SK-N-SH (cell line): ENCODE measurements at regions not wholly inside any gene's neighbourhood (a gene's known extent, or its start where the extent isn't known, plus 50 kb on each side); places are given as distances from the start of the nearest gene placed in this dataset.

Experiments used
- CTCF ChIA-PET: fragments of 300-600, 350-600 bp; formaldehyde crosslinking; extraction: SDS; loops from one replicate; lab custom pipeline; 2021; lab: Yijun Ruan, JAX
- POLR2A ChIA-PET: fragments of 350-600 bp; sonication (Branson Sonifier 250); formaldehyde crosslinking; extraction: SDS; loops from one replicate; lab custom pipeline; 2020; ENCODE audit warnings: antibody characterized with exemption, inconsistent platforms; lab: Yijun Ruan, JAX
- DNase-seq: peaks from one replicate; pipeline ENCODE4 v3.0.0; 2012
- H2AFZ ChIP-seq: fragments of 200-600 bp; sonication (generic); 2 replicates; pipeline ENCODE4 v1.8.1; 2016; ENCODE audit warnings: antibody characterized with exemption, mild to moderate bottlenecking, low read depth
- H3F3A ChIP-seq: fragments of 200-600 bp; sonication (generic); replicated peaks from 2 replicates; pipeline ENCODE3; 2016; ENCODE audit warnings: antibody characterized with exemption, mild to moderate bottlenecking; ENCODE audit not compliant: insufficient read depth
- H3K27ac ChIP-seq, 2 experiments: fragments of 200-500 bp in 1 of 2; fragments of 200-600 bp in 1 of 2; sonication (Bioruptor generic) in 1 of 2; sonication (generic), shearing (Covaris generic) in 1 of 2; 2 replicates each; pipeline versions ENCODE4 v1.5.1 to v1.6.1; 2014 to 2016; ENCODE audit warnings: low read depth in 2 of 2, inconsistent platforms in 1 of 2, low read length in 1 of 2, mild to moderate bottlenecking in 1 of 2, mixed read lengths in 1 of 2
- H3K27me3 ChIP-seq: fragments of 200-600 bp; sonication (generic), shearing (Covaris generic); 2 replicates; pipeline ENCODE4 v1.6.1; 2016; ENCODE audit warnings: mixed run types; ENCODE audit not compliant: insufficient read depth
- H3K36me3 ChIP-seq, 2 experiments: fragments of 200-500 bp in 1 of 2; fragments of 200-600 bp in 1 of 2; sonication (Bioruptor generic) in 1 of 2; sonication (generic) in 1 of 2; replicated peaks in 1 of 2; 2 replicates each; pipeline versions ENCODE3 to v1.5.1; 2014 to 2016; ENCODE audit warnings: low read length in 1 of 2, mild to moderate bottlenecking in 1 of 2; ENCODE audit not compliant: insufficient read depth in 2 of 2, control insufficient read depth in 1 of 2
- H3K4me1 ChIP-seq, 2 experiments: fragments of 200-500 bp in 1 of 2; fragments of 200-600 bp in 1 of 2; sonication (Bioruptor generic) in 1 of 2; sonication (generic), shearing (Covaris generic) in 1 of 2; 2 replicates each; pipeline versions ENCODE4 v1.5.1 to v1.6.1; 2014 to 2016; ENCODE audit warnings: low read depth in 1 of 2, low read length in 1 of 2, mixed run types in 1 of 2; ENCODE audit not compliant: insufficient read depth in 2 of 2, control insufficient read depth in 1 of 2
- H3K4me2 ChIP-seq: fragments of 200-600 bp; sonication (generic), shearing (Covaris generic); 2 replicates; pipeline ENCODE4 v1.6.1; 2017; ENCODE audit warnings: mixed run types
- H3K4me3 ChIP-seq, 2 experiments: fragments of 200-500 bp in 1 of 2; fragments of 200-600 bp in 1 of 2; sonication (Bioruptor generic) in 1 of 2; sonication (generic), shearing (Covaris generic) in 1 of 2; 2 replicates each; pipeline versions ENCODE4 v1.5.1 to v1.8.1; 2014 to 2016; ENCODE audit warnings: low read depth in 2 of 2, inconsistent platforms in 1 of 2, low read length in 1 of 2, mild to moderate bottlenecking in 1 of 2, mixed read lengths in 1 of 2, moderate library complexity in 1 of 2
- H3K79me2 ChIP-seq: fragments of 200-600 bp; sonication (generic); 2 replicates; pipeline ENCODE4 v1.8.1; 2017; ENCODE audit warnings: mild to moderate bottlenecking; ENCODE audit not compliant: insufficient read depth
- H3K9ac ChIP-seq: fragments of 200-600 bp; sonication (generic); 2 replicates; pipeline ENCODE4 v1.6.1; 2017; ENCODE audit warnings: mixed run types
- H3K9me2 ChIP-seq: fragments of 200-600 bp; sonication (generic); 2 replicates; pipeline ENCODE4 v1.6.1; 2017; ENCODE audit warnings: mixed run types
- H3K9me3 ChIP-seq: fragments of 200-600 bp; sonication (generic); 2 replicates; pipeline ENCODE4 v1.6.1; 2017; ENCODE audit warnings: mixed run types, mild to moderate bottlenecking, moderate library complexity
- H4K20me1 ChIP-seq: fragments of 200-600 bp; sonication (generic); 2 replicates; pipeline ENCODE4 v1.6.1; 2017; ENCODE audit warnings: mild to moderate bottlenecking, mixed run types; ENCODE audit not compliant: insufficient read depth
- CHD2 ChIP-seq: fragments of 150-350 bp; IDR thresholded peaks from 2 replicates; pipeline ENCODE4 v1.6.1; 2018; ENCODE audit warnings: low read length; ENCODE audit not compliant: partially characterized antibody
- CTCF ChIP-seq: fragments of 200-600 bp; sonication (generic); IDR thresholded peaks from 2 replicates; pipeline ENCODE4 v1.6.1; 2017; ENCODE audit warnings: antibody characterized with exemption, mild to moderate bottlenecking, moderate library complexity
- ELF1 ChIP-seq: IDR thresholded peaks from 2 replicates; pipeline ENCODE4 v1.4.0; 2012
- FOXJ3 ChIP-seq: sonication (generic); formaldehyde crosslinking; IDR thresholded peaks from 2 replicates; pipeline ENCODE4 v1.5.1; 2020; ENCODE audit warnings: mild to moderate bottlenecking, missing genetic modification reagents
- IRF3 ChIP-seq: fragments of 150-350 bp; IDR thresholded peaks from 2 replicates; pipeline ENCODE4 v1.6.1; 2016; ENCODE audit warnings: mild to moderate bottlenecking, low read depth, low read length
- JUND ChIP-seq: IDR thresholded peaks from 2 replicates; pipeline ENCODE4 v1.4.0; 2012
- MAX ChIP-seq: IDR thresholded peaks from 2 replicates; pipeline ENCODE4 v1.4.0; 2012; ENCODE audit warnings: low read depth
- MEF2A ChIP-seq: IDR thresholded peaks from 2 replicates; pipeline ENCODE4 v1.4.0; 2012; ENCODE audit warnings: low read depth, borderline replicate concordance
- MXI1 ChIP-seq: IDR thresholded peaks from 2 replicates; pipeline ENCODE4 v1.6.1; 2012; ENCODE audit warnings: mild to moderate bottlenecking, low read depth, low read length, improper control_type of control experiment
- NFIC ChIP-seq: IDR thresholded peaks from 2 replicates; pipeline ENCODE4 v1.4.0; 2012; ENCODE audit warnings: borderline replicate concordance
- POLR2AphosphoS5 ChIP-seq: IDR thresholded peaks from 2 replicates; pipeline ENCODE4 v1.6.1; 2012; ENCODE audit warnings: low read depth, low read length
- RAD21 ChIP-seq: IDR thresholded peaks from 2 replicates; pipeline ENCODE4 v1.6.1; 2012; ENCODE audit warnings: mild to moderate bottlenecking, low read length
- RCOR1 ChIP-seq: fragments of 150-350 bp; IDR thresholded peaks from 2 replicates; pipeline ENCODE4 v1.6.1; 2017; ENCODE audit warnings: antibody characterized with exemption, low read length
- RXRA ChIP-seq: IDR thresholded peaks from 2 replicates; pipeline ENCODE4 v1.4.0; 2012; ENCODE audit warnings: low read depth, mild to moderate bottlenecking, borderline replicate concordance
- SMC3 ChIP-seq: IDR thresholded peaks from 2 replicates; pipeline ENCODE4 v1.6.1; 2012; ENCODE audit warnings: low read depth, low read length, improper control_type of control experiment
- USF1 ChIP-seq: IDR thresholded peaks from 2 replicates; pipeline ENCODE4 v1.4.0; 2012; ENCODE audit warnings: low read depth, borderline replicate concordance
- USF2 ChIP-seq: fragments of 150-350 bp; IDR thresholded peaks from 2 replicates; pipeline ENCODE4 v1.6.1; 2017; ENCODE audit warnings: antibody characterized with exemption, low read length, low read depth, borderline replicate concordance
- YY1 ChIP-seq: IDR thresholded peaks from 2 replicates; pipeline ENCODE4 v1.4.0; 2012; ENCODE audit warnings: low read depth, mild to moderate bottlenecking
- WGBS: methylation state at CpG from one replicate; pipeline ENCODE4 v1.1.6; 2017; ENCODE audit warnings: low lambda C conversion rate; 5-methylcytosine and 5-hydroxymethylcytosine counted together

GRCh38 chr5:165296401-165297130, 1791.1 kb downstream of the MAT2B start:
- Histone ChIP-seq H3K4me3 (no peak overlapping the region), H3K79me2 (no peaks in the 10 kb centered on the region), H3K36me3 (no peaks in the 10 kb centered on the region), H2AFZ (no peak overlapping the region; the same call in 1 of the 2 replicates), H3K4me2 (no peak overlapping the region), H3K27me3 (no peaks in the 10 kb centered on the region), H3K9me3 (no peaks in the 10 kb centered on the region), H3K27ac (no peak overlapping the region), H3F3A (no peaks in the 10 kb centered on the region), H3K9me2 (no peaks in the 10 kb centered on the region), H3K4me1 (no peaks in the 10 kb centered on the region), H3K9ac (no peak overlapping the region), H4K20me1 (no peaks in the 10 kb centered on the region)
- POLR2A ChIA-PET: no interaction called here
- 43% methylated on average over 6 of the region's 6 CpGs for WGBS
- DNase-seq: no peak
- TF ChIP-seq RXRA (no peak), CTCF (no peak), RCOR1 (no peak), JUND (no peak), MXI1 (no peak), YY1 (no peak), MEF2A (no peak), POLR2AphosphoS5 (no peak), ELF1 (no peak), FOXJ3 (CRISPR knock-in tag) (no peak), USF2 (no peak), IRF3 (no peak), CHD2 (no peak)
- CTCF ChIA-PET: interaction anchor here (1.0 kb wide), 1 partner anchor 14 kb away, joined by 3 read pairs; no protein-coding TSS in a partner anchor

GRCh38 chr5:165304193-165304827, 1798.9 kb downstream of the MAT2B start:
- H3K9me3 ChIP-seq: no peaks in the 10 kb centered on the region
- TF ChIP-seq RAD21 (no peak), SMC3 (no peak), USF1 (no peak), NFIC (no peak), MAX (no peak)
- no peak overlapping the region for H3K27ac ChIP-seq
- H3K36me3 ChIP-seq: no peaks in the 10 kb centered on the region
- H3K79me2 ChIP-seq: no peaks in the 10 kb centered on the region
- DNase-seq: no peak
- no peaks in the 10 kb centered on the region for H3F3A ChIP-seq
- H3K4me3 ChIP-seq: no peak overlapping the region
- no peaks in the 10 kb centered on the region for H3K4me1 ChIP-seq
- H2AFZ ChIP-seq: no peak overlapping the region
- no peak overlapping the region for H3K9ac ChIP-seq
- ChIA-PET POLR2A (no interaction called here), CTCF (no interaction called here)
- WGBS: 45% methylated on average over 6 of the region's 6 CpGs
- no peaks in the 10 kb centered on the region for H3K27me3 ChIP-seq
- H4K20me1 ChIP-seq: no peaks in the 10 kb centered on the region
- no peaks in the 10 kb centered on the region for H3K9me2 ChIP-seq
- H3K4me2 ChIP-seq: no peak overlapping the region
